NOMO-1 treated with dmso at 0.1 percent for 144 hours (cell line): ENCODE measurements at regions not wholly inside any gene's neighbourhood (a gene's known extent, or its start where the extent isn't known, plus 50 kb on each side); places are given as distances from the start of the nearest gene placed in this dataset.
"Not testable (repeated sequence)": the region's sequence is repeated elsewhere in the genome, so short reads cannot be mapped to it uniquely, and the experiment has no call there.

Source experiments
- DNase-seq: peaks from one replicate; lab custom pipeline; 2025; ENCODE audit not compliant: unreplicated experiment; lab: John Stamatoyannopoulos, UW

DNA sequence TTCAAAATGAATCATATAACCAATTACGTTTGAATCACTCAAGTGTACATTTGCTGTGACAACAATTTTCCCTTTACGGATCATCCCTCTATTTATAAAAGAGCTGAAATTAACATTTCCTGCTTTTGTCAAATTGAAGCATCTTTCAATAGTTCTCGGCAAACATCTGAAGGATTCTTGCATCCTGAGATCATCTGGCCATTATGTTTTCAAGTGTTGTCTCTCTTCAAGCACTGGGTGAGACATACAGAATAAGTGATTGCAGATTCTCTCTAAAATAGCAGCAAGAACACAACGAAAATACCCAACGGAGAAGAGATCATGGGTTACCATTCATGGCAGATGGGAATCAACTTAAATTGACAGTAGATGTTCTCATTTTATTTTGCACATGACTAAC, 283.4 kb upstream of the GRAMD2B start:
- DNase-seq, result no peak

GRCh38 chr5:126143622-126144021, 279.6 kb upstream of the GRAMD2B start:
- DNase-seq, result no peak

- not testable (repeated sequence) for DNase-seq
Observed at GRCh38 chr5:126150319-126150718, 272.9 kb upstream of the GRAMD2B start.

- DNase-seq, result not testable (repeated sequence)
Observed at GRCh38 chr5:126155298-126155697, 267.9 kb upstream of the GRAMD2B start.

- no peak for DNase-seq
Observed at GRCh38 chr5:126166368-126166767, 256.8 kb upstream of the GRAMD2B start.

GRCh38 chr5:126168785-126169184, 254.4 kb upstream of the GRAMD2B start:
- DNase-seq, result no peak

DNA sequence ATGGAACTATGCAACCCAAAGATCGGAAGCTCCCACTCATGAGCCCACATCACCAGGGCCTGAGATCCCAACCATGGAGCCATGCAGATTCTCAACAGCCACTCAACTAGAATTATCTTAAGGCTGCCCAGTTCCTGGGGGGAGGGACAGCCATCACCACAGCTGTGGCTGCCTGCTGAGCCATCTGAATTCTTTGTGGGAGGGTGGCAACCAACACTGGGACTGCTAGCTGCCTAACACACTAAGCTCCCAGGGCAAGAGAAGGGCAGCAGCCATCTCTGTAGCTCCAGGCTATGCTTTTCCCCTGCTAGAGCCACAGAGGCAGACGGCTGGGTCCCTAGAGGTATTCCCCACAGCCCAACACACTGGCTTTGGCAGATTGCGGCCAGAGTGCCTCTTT, 251.3 kb upstream of the GRAMD2B start:
- DNase-seq, result no peak

- DNase-seq, result no peak
Observed at GRCh38 chr5:126172812-126173211, 250.4 kb upstream of the GRAMD2B start.

GRCh38 chr5:126178521-126178920, 244.7 kb upstream of the GRAMD2B start:
- DNase-seq, result no peak

GRCh38 chr5:126182971-126183695, 240.1 kb upstream of the GRAMD2B start:
- DNase-seq, result no peak

DNA sequence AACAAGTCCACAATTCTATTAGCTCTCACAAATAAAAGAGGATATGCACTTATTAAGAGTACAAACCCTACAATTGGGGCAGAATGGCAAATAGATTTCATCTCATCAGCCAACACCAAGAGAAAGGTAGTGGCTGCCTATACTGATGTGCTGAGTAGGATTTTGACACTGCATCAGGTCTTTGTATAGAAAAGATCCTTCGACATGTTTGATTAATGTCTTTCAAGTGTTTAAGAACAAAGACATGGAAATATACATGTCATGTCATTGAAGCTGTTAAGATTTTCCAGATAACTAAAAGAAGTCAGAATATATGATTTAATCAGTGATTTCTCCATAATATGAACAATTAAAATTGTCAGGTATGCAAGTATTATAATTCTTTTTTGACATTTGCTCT, 238.7 kb upstream of the GRAMD2B start:
- DNase-seq, result no peak

GRCh38 chr5:126186210-126186609, 237.0 kb upstream of the GRAMD2B start:
- no peak for DNase-seq

GRCh38 chr5:126188804-126189203, 234.4 kb upstream of the GRAMD2B start:
- DNase-seq, result no peak

DNA sequence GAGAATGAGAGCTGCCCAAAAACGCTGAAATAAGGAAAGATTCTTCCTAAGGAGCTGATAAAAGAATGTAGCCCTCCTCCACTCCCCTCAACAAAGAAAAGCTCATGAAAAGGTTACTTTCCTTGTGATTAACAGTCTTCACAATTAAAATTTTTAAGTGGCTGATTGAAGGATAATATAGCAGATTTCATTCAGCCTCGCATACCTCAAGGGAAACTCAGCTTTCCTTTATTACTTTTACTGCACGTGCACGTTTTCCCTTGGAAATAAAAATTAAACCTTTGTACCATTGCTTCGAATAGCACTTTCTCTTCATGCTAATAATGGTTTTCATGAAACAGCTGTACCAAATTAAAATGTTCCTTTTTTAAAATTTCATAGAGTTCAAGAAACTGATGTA, 234.0 kb upstream of the GRAMD2B start:
- DNase-seq, result no peak

GRCh38 chr5:126189862-126190261, 233.3 kb upstream of the GRAMD2B start:
- DNase-seq, result no peak

DNA sequence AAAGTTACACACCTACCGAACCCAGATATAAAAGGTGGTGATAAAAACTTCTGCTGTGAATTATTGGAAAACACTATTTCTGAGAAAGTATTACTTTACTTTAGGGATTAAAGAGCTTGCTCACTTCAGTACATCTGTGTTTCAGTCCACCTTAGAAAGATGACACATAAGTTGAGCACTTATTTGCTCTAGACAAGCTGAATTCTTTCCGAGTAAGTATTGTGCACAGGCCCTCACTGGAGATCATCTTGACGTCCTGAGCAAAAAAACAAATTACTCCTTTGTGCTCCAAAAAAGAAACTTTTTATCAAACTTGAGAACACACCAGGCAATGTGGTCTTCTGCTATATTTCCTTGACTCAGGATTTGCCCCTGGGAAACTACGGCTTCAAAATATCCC, 231.0 kb upstream of the GRAMD2B start:
- no peak for DNase-seq

DNA sequence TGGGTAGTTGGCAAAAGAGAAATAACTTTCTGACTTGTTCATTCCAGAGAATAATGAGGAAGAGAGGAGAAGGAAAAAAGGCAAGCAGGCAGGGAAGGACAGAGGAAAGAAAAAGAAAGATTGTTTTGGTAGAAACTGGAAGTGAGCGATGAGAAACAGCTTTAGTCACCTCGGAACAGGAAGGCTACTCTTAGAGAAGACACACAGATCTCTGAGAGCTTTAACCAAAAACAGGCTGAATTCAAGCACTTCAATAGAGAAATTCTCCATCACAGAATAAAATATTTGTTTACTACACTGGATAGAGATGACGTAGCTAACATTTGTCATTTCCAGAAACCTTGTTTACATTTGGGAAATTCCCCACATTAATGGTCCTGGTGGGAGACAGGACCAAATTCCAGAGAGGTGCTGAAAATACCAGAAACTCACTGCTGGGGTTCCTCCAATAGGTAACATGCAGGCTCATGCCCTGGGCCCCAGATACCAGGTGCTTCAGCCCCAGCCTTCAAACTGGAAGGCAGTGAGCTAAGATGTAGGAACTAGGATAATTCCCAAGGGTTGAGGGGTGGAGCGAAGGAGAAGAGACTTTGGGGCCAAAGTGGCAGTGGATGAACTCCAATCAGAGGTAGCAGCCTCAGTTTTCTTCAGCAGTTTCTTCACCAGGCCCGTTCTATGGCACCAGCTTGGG, 227.7 kb upstream of the GRAMD2B start:
- DNase-seq, result no peak

DNA sequence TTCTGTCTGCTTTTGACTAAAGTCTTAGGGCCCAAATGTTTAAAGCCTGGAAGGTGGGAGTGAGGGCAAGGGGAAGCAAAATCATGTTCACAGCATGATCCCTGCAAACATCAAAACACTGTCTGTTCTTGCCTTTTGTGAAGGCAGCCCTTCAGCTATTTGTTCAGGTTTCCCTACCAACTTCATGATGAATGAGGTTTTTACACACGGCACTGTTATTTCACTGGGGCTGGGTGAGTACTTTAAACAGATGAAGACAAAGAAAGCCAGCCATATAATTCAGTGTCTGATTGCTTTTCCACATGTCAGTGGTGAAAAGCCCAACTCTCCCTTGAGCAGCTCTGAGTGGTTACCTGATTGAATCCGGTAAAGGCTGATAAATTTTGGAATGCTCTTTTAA, 224.7 kb upstream of the GRAMD2B start:
- DNase-seq, result no peak

GRCh38 chr5:126199467-126199866, 223.7 kb upstream of the GRAMD2B start:
- DNase-seq, result no peak

GRCh38 chr5:126208691-126209090, 214.5 kb upstream of the GRAMD2B start:
- no peak for DNase-seq

DNA sequence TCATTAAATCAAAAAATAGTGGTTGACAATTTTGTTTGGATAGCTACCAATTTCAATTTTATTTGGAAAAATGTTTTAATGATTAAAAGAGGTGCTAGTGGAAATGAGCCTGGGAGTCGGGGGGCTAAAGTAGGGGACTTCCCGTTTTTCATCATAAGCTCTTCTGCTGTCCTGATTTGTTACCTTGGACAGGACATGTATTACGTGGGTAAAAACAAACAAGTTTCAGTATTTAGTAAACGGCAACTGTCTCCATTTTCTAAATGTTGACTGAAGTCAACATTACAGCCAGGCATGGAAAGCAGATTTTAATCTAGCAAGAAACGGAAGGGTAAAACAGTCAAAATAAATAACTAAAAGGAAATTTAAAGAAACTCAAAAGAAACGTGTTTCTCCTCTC, 212.3 kb upstream of the GRAMD2B start:
- DNase-seq, result no peak

- DNase-seq, result no peak
Observed at GRCh38 chr5:126219616-126220015, 203.6 kb upstream of the GRAMD2B start.

DNA sequence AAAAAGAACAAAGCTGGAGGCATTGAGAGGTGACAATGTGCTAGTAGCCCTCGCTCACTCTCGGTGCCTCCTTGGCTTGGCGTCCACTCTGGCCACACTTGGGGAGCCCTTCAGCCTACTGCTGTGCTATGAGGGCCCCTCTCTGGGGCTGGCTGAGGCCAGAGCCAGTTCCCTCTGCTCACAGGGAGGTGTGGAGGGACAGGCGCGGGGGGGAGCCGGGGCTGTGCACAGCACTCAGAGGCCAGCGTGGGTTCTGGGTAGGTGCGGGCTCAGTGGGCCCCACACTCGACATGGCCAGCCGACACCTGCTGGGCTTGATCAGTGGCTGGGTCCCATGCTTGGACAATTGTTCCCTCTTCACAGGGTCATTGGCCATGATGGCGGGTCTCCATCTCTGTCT, 202.5 kb upstream of the GRAMD2B start:
- DNase-seq, result no peak
